ENCODE measurements at regions not wholly inside any gene's neighbourhood (a gene's known extent, or its start where the extent isn't known, plus 50 kb on each side); places are given as distances from the start of the nearest gene placed in this dataset.

DNA sequence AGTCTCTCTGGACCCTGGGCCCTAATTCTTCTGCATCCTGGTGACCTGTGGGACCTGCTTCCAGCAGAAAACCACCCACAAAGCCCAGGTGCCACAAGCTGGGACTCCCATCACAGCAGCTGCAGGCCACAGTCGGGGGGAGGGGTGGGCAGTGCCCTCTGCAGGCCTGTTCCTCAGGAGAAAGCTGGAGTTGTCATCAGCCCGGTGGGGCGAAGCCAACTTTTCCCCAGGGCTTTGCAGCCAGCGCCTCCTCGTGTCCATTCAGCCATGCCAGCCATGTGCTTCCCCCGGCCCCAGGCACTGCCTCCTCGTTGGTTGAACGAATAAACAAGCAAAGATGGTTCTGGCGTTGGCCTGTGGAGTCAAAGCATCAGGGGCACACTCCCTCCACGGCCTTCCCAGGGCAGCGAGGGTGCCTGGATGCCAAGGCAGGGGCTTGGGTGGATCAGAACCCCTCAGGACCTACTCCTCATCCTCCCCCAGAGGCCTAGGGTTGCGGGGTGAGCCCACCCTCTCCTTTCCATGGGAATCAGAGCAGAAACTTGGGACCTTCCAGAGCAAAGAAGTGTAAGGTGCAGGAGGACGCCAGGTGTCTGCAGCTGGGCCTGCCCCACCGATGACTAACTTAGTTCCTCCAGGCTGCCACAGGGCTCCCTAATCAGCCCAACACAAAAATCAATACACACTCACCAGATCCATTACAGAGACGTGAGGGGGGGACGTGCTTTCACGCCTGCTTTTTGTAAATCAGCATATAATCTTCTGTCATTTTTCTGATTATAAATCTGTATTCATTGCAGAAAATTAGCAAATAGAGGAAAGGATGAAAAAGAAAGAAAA, 75.7 kb upstream of the RAB6C start:
- Histone ChIP-seq H3K4me1 (no peaks in the 10 kb centered on the region), H3K27me3 (no peaks in the 10 kb centered on the region), H3K4me3 (no peak overlapping the region), H3K36me3 (no peaks in the 10 kb centered on the region), H3K27ac (no peak overlapping the region), H3K9me3 (no peaks in the 10 kb centered on the region)
- ATAC-seq = no peak
- WGBS (ENCODE audit: insufficient coverage, low coverage, low lambda C conversion rate, missing lambda C conversion rate) = 43% methylated on average over 6 of the region's 17 CpGs
- TF ChIP-seq, protein P1, sequence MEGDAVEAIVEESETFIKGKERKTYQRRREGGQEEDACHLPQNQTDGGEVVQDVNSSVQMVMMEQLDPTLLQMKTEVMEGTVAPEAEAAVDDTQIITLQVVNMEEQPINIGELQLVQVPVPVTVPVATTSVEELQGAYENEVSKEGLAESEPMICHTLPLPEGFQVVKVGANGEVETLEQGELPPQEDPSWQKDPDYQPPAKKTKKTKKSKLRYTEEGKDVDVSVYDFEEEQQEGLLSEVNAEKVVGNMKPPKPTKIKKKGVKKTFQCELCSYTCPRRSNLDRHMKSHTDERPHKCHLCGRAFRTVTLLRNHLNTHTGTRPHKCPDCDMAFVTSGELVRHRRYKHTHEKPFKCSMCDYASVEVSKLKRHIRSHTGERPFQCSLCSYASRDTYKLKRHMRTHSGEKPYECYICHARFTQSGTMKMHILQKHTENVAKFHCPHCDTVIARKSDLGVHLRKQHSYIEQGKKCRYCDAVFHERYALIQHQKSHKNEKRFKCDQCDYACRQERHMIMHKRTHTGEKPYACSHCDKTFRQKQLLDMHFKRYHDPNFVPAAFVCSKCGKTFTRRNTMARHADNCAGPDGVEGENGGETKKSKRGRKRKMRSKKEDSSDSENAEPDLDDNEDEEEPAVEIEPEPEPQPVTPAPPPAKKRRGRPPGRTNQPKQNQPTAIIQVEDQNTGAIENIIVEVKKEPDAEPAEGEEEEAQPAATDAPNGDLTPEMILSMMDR (IDR thresholded peaks at IDR 0.05) = no peak
- no peak for TF ChIP-seq POLR2A (IDR thresholded peaks at IDR 0.05)
- intact Hi-C loops (cut with DNase I) = no loop called here
- no peak for DNase-seq

DNA sequence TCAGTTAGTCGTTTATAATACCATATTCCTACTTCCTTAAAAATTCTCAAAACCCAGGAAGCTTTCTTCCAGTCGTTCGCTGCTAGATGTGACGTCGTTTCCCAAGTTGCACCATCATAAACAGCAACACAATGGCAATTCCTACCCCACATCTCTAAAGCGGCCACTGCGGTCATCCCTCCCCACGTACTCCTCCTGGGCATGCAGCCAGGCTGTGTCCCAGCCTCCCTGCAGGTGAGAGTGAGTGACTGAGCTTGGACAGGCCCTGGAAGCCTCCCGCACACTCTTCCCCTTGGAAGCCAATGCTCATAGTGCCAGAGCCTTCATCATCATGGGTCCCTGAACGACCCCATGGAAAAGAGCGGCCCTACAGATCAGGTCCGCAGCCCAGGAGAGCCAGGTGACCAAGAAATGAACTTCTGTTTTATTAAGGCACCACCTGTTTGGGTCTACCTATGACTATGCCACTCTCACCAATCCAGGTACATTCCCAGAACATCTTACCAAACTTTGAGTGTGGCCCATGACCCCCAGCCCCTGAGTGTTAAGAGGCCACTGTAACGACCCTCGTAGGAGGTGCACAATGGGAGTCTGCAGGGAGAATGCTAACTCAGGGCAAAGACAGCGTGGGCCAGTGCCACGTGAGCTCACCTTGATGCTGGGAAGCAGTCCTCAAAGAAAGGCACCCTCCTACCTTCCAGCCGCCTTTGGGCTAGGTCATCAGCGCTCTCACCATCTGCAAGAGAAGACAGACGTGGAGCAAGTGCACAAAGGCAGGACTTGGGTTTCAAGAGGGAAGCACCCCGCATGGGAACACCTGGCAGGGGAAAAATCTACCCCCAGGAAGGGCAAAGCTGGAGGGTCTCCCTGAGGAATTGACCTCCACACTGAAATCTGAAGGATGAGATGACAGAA, 74.7 kb upstream of the RAB6C start:
- Histone ChIP-seq H3K9me3 (no peaks in the 10 kb centered on the region), H3K27ac (no peak overlapping the region), H3K27me3 (no peaks in the 10 kb centered on the region), H3K36me3 (no peaks in the 10 kb centered on the region), H3K4me3 (no peak overlapping the region), H3K4me1 (no peaks in the 10 kb centered on the region)
- DNase-seq (no peak), ATAC-seq (no peak)
- 63% methylated on average over 15 of the region's 20 CpGs for WGBS (ENCODE audit: insufficient coverage, low coverage, low lambda C conversion rate, missing lambda C conversion rate)
- no peak for TF ChIP-seq POLR2A (IDR thresholded peaks at IDR 0.05)
- TF ChIP-seq, protein P1 (IDR thresholded peaks at IDR 0.05) = no peak
- intact Hi-C loops (cut with DNase I) = no loop called here

DNA sequence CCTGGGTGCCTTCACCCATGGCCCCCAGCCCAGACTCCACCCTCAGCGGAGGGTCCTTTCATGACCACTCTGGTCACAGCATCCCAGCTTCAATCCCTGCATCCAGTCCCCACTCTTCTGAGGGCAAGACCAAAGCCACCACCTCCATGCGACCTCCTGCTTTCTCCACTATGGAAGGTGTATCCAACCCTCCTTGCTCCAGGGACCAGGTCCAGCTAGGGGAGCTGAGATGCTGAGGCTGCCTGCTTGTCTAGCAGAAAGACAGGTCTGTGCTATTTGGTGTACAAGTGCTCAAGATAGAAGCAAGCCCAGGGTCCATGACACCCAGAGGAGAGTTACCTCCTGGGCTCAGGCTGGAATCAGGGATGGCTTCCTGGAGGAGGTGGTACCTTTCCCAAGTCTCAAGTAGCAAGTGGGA, 73.8 kb upstream of the RAB6C start:
- DNase-seq = no peak
- no peak for TF ChIP-seq POLR2A (IDR thresholded peaks at IDR 0.05)
- TF ChIP-seq, protein P1 (IDR thresholded peaks at IDR 0.05) = no peak
- Histone ChIP-seq H3K27me3 (no peaks in the 10 kb centered on the region), H3K27ac (no peak overlapping the region), H3K36me3 (no peaks in the 10 kb centered on the region), H3K9me3 (no peaks in the 10 kb centered on the region), H3K4me3 (no peak overlapping the region), H3K4me1 (no peaks in the 10 kb centered on the region)
- intact Hi-C loops (cut with DNase I) = no loop called here
- WGBS (ENCODE audit: insufficient coverage, low coverage, low lambda C conversion rate, missing lambda C conversion rate) = 100% methylated on average over 1 of the region's 2 CpGs
- no peak for ATAC-seq

DNA sequence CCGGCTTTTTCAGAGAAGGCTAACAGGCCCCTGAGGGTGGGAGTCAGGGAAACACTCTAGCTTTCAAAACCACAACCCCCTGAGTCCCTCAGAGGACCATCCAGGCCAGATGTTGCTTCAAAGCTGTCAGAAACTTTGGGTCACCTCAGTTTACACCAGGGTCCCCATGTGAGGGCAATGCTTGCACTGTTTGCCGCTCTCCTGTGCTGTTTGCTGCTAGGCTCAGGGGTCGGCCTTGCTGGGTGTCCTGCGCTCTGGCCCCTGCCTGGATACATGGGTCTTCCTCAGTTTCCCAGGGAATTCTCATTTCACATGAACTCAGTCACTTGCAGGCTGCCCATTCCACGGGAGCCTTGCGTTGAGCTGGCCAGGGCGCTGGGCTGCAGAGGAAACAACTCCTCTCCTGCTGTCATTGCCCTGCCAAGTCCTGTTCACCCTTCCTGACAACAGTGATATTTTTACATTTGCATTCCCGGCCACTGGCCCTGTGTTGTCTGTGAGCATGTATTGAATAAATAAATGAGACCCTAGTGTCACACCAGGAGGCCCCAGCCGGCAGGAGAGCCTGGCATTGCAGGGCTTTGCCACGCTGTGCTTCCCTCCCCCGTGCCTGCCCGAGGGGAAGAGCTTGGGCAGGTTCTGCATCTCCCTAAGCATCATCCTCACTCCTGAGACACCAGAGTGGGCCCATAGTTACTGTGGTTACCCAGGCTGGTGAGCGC, 73.2 kb upstream of the RAB6C start:
- H3K4me3 ChIP-seq = no peak overlapping the region
- no peaks in the 10 kb centered on the region for H3K9me3 ChIP-seq
- TF ChIP-seq, protein P1 (IDR thresholded peaks at IDR 0.05) = no peak
- TF ChIP-seq POLR2A (IDR thresholded peaks at IDR 0.05) = no peak
- no peak for ATAC-seq
- no peak for DNase-seq
- no peaks in the 10 kb centered on the region for H3K36me3 ChIP-seq
- no peaks in the 10 kb centered on the region for H3K4me1 ChIP-seq
- WGBS (ENCODE audit: insufficient coverage, low coverage, low lambda C conversion rate, missing lambda C conversion rate) = 51% methylated on average over 5 of the region's 13 CpGs
- H3K27ac ChIP-seq = no peak overlapping the region
- intact Hi-C loops (cut with DNase I) = no loop called here
- no peaks in the 10 kb centered on the region for H3K27me3 ChIP-seq

Measured in right lobe of liver (tissue), 6 donors.